ENCODE measurements at regions not wholly inside any gene's neighbourhood (a gene's known extent, or its start where the extent isn't known, plus 50 kb on each side); places are given as distances from the start of the nearest gene placed in this dataset.

DNA sequence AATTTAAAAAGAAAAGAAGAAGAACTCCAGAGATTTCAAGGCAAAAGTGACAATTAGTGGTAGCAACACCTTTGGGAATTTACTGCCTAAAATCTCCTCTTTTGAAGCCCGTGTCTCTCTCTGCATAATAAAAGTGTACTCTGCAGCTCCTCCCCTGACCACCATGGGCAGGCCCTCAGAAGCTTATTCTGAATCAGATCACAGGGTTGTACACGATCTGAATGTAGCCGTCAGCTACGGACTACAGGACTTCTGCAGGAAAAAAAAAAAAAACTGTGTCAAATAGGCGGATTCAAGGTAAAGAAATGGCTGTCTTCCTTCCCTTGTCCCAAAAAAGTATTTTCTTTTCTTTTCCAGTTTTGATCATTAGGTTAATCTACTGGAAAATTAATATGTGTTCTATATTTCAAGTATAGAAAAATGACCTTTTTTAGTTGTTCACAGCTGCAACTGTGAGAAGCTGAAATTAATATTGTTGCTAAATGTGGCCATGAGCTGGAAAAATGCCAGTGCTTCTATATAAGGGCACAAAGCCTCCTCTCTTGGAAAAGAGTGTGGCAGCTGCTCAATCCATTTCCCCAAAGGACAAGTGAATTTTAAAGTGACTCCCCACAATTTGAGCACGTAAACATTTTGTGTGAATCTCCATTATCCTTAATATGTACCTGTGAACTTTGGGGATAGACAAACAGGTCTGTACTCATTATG is 397.4 kb downstream of the C6orf118 start:
- TF ChIP-seq, protein P1, sequence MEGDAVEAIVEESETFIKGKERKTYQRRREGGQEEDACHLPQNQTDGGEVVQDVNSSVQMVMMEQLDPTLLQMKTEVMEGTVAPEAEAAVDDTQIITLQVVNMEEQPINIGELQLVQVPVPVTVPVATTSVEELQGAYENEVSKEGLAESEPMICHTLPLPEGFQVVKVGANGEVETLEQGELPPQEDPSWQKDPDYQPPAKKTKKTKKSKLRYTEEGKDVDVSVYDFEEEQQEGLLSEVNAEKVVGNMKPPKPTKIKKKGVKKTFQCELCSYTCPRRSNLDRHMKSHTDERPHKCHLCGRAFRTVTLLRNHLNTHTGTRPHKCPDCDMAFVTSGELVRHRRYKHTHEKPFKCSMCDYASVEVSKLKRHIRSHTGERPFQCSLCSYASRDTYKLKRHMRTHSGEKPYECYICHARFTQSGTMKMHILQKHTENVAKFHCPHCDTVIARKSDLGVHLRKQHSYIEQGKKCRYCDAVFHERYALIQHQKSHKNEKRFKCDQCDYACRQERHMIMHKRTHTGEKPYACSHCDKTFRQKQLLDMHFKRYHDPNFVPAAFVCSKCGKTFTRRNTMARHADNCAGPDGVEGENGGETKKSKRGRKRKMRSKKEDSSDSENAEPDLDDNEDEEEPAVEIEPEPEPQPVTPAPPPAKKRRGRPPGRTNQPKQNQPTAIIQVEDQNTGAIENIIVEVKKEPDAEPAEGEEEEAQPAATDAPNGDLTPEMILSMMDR (optimal IDR thresholded peaks at IDR 0.05 in 1 of 3, IDR thresholded peaks at IDR 0.05 in 1 of 3, conservative IDR thresholded peaks at IDR 0.05 in 1 of 3; ENCODE audit: extremely low read depth in 1 of 3, insufficient read depth in 2 of 3, low read length in 3 of 3) = no peak
- no peak for TF ChIP-seq EZH2 (IDR thresholded peaks at IDR 0.05; ENCODE audit: low read length)
- dilution Hi-C loops (cut with MboI; ENCODE audit: extremely low pct_ligation_motif_present, low sequenced_read_pairs) = no loop called here
- H3K27me3 ChIP-seq (ENCODE audit: control insufficient read depth, extremely low read depth, insufficient read depth, low read length) = no peaks in the 10 kb centered on the region
- no peak overlapping the region for H3K4me2 ChIP-seq (ENCODE audit: control insufficient read depth, extremely low read depth, insufficient read depth, low read depth, low read length)
- H3K4me3 ChIP-seq (ENCODE audit: control insufficient read depth in 2 of 3, extremely low read depth in 1 of 3, insufficient read depth in 2 of 3, low read depth in 1 of 3, low read length in 3 of 3) = no peak overlapping the region
- H2AFZ ChIP-seq (ENCODE audit: control insufficient read depth, low read length) = no peak overlapping the region
- no peaks in the 10 kb centered on the region for H3K9me3 ChIP-seq (ENCODE audit: control insufficient read depth, low read depth, low read length)
- no peak for DNase-seq (ENCODE audit: low read depth, low spot score)
- H3K4me1 ChIP-seq (ENCODE audit: control insufficient read depth, extremely low read depth, insufficient read depth, low read length) = no peaks in the 10 kb centered on the region
- no peaks in the 10 kb centered on the region for H4K20me1 ChIP-seq (ENCODE audit: control insufficient read depth, extremely low read depth, insufficient read depth, low read length)
- H3K36me3 ChIP-seq (ENCODE audit: control insufficient read depth in 2 of 2, extremely low read depth in 1 of 2, insufficient read depth in 2 of 2, low read length in 2 of 2) = no peaks in the 10 kb centered on the region
- no peaks in the 10 kb centered on the region for H3K79me2 ChIP-seq (ENCODE audit: control insufficient read depth, insufficient read depth, low read length)
- no peak overlapping the region for H3K27ac ChIP-seq (ENCODE audit: control insufficient read depth, insufficient read depth, low read length)
- FAIRE-seq = no peak
- H3K9me1 ChIP-seq (ENCODE audit: control insufficient read depth, extremely low read depth, insufficient read depth, low read length) = no peaks in the 10 kb centered on the region
- H3K9ac ChIP-seq (ENCODE audit: control insufficient read depth, extremely low read depth, insufficient read depth, low read length) = no peak overlapping the region

DNA sequence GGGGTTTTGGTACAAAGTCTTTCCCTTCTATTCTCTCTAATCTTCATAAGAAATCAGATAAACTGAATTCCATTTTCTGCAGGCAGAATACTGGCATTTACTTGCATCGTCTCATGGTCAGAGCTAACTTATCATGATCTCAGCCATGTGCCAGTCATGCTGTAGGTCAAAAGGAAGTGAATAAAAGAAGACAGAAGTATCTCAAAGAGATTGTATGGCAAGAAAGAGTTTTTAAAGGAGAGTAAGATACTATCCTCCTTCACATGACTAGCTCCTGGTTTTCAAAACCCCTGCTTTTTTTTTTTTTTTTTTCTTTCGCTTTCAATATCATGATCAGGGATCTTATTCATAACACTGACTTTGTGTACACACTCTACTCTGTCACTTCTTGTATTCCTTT is 398.3 kb downstream of the C6orf118 start:
- Histone ChIP-seq H3K4me3 (ENCODE audit: control insufficient read depth in 2 of 3, extremely low read depth in 1 of 3, insufficient read depth in 2 of 3, low read depth in 1 of 3, low read length in 3 of 3) (no peak overlapping the region), H3K36me3 (ENCODE audit: control insufficient read depth in 2 of 2, extremely low read depth in 1 of 2, insufficient read depth in 2 of 2, low read length in 2 of 2) (no peaks in the 10 kb centered on the region), H2AFZ (ENCODE audit: control insufficient read depth, low read length) (no peak overlapping the region), H4K20me1 (ENCODE audit: control insufficient read depth, extremely low read depth, insufficient read depth, low read length) (no peaks in the 10 kb centered on the region), H3K9me3 (ENCODE audit: control insufficient read depth, low read depth, low read length) (no peaks in the 10 kb centered on the region), H3K27me3 (ENCODE audit: control insufficient read depth, extremely low read depth, insufficient read depth, low read length) (no peaks in the 10 kb centered on the region), H3K9ac (ENCODE audit: control insufficient read depth, extremely low read depth, insufficient read depth, low read length) (no peak overlapping the region), H3K27ac (ENCODE audit: control insufficient read depth, insufficient read depth, low read length) (no peak overlapping the region), H3K4me2 (ENCODE audit: control insufficient read depth, extremely low read depth, insufficient read depth, low read depth, low read length) (no peak overlapping the region), H3K4me1 (ENCODE audit: control insufficient read depth, extremely low read depth, insufficient read depth, low read length) (no peaks in the 10 kb centered on the region), H3K79me2 (ENCODE audit: control insufficient read depth, insufficient read depth, low read length) (no peaks in the 10 kb centered on the region), H3K9me1 (ENCODE audit: control insufficient read depth, extremely low read depth, insufficient read depth, low read length) (no peaks in the 10 kb centered on the region)
- no peak for FAIRE-seq
- no peak for DNase-seq (ENCODE audit: low read depth, low spot score)
- dilution Hi-C loops (cut with MboI; ENCODE audit: extremely low pct_ligation_motif_present, low sequenced_read_pairs) = no loop called here
- TF ChIP-seq EZH2 (IDR thresholded peaks at IDR 0.05; ENCODE audit: low read length) = no peak
- TF ChIP-seq, protein P1 (optimal IDR thresholded peaks at IDR 0.05 in 1 of 3, IDR thresholded peaks at IDR 0.05 in 1 of 3, conservative IDR thresholded peaks at IDR 0.05 in 1 of 3; ENCODE audit: extremely low read depth in 1 of 3, insufficient read depth in 2 of 3, low read length in 3 of 3) = no peak

Measured in keratinocyte (primary cell).